WTC11 (cell line): ENCODE measurements at regions not wholly inside any gene's neighbourhood (a gene's known extent, or its start where the extent isn't known, plus 50 kb on each side); places are given as distances from the start of the nearest gene placed in this dataset.

ENCODE experiments used
- ATAC-seq: fragments of 200-7000 bp; cut with Tn5 transposase; 2 replicates; pipeline ENCODE4 v1.10.0; 2021; ENCODE audit warnings: mild to moderate bottlenecking, moderate library complexity
- CTCF ChIA-PET: fragments of 300-600 bp; sonication (Branson Sonifier 250); formaldehyde crosslinking; loops from one replicate; lab custom pipeline; 2021; ENCODE audit warnings: antibody characterized with exemption; lab: Charles Lee
- POLR2A ChIA-PET: fragments of 350-600 bp; sonication (Branson Sonifier 250); formaldehyde crosslinking; loops from one replicate; lab custom pipeline; 2021; ENCODE audit warnings: antibody characterized with exemption; lab: Charles Lee
- DNase-seq: peaks from one replicate; pipeline ENCODE4 v3.0.0; 2021; ENCODE audit warnings: low spot score
- H3K27ac Mint-ChIP-seq: 2 replicates; pipeline ENCODE4 v1.8.0; 2021; ENCODE audit warnings: mixed read lengths
- H3K27me3 Mint-ChIP-seq: 2 replicates; pipeline ENCODE4 v1.8.0; 2021; ENCODE audit warnings: low read depth, mild to moderate bottlenecking, moderate library complexity, mixed read lengths
- H3K36me3 Mint-ChIP-seq: 2 replicates; pipeline ENCODE4 v1.8.0; 2021; ENCODE audit warnings: mixed read lengths
- H3K4me1 Mint-ChIP-seq: 2 replicates; pipeline ENCODE4 v1.8.0; 2022; ENCODE audit warnings: mixed read lengths
- H3K4me3 Mint-ChIP-seq: 2 replicates; pipeline ENCODE4 v1.8.0; 2021; ENCODE audit warnings: mild to moderate bottlenecking, moderate library complexity, mixed read lengths
- H3K9me3 Mint-ChIP-seq: 2 replicates; pipeline ENCODE4 v1.8.0; 2021; ENCODE audit warnings: mixed read lengths
- AR ChIP-seq: fragments of 250-450 bp; sonication (Bioruptor Pico); IDR thresholded peaks from 2 replicates; pipeline ENCODE4 v1.9.0; 2021; ENCODE audit warnings: mild to moderate bottlenecking
- ATF6 ChIP-seq: sonication (generic); formaldehyde crosslinking; IDR thresholded peaks from 2 replicates; pipeline ENCODE4 v1.8.1; 2023; ENCODE audit warnings: mild to moderate bottlenecking, missing genetic modification reagents
- CREB1 ChIP-seq: sonication (generic); formaldehyde crosslinking; IDR thresholded peaks from 2 replicates; pipeline ENCODE4 v1.8.0; 2023; ENCODE audit warnings: mild to moderate bottlenecking, missing genetic modification reagents
- CTCF ChIP-seq: fragments of 200-600 bp; IDR thresholded peaks from 2 replicates; pipeline ENCODE4 v1.8.0; 2022; ENCODE audit warnings: antibody characterized with exemption
- E2F4 ChIP-seq: sonication (generic); formaldehyde crosslinking; IDR thresholded peaks from 2 replicates; pipeline ENCODE4 v1.8.1; 2022; ENCODE audit warnings: low read depth, mild to moderate bottlenecking, moderate library complexity, missing genetic modification reagents, borderline replicate concordance
- FOXJ3 ChIP-seq: sonication (generic); formaldehyde crosslinking; IDR thresholded peaks from 2 replicates; pipeline ENCODE4 v1.9.0; 2021; ENCODE audit warnings: missing genetic modification reagents, mild to moderate bottlenecking, borderline replicate concordance
- FOXP1 ChIP-seq: sonication (generic); formaldehyde crosslinking; IDR thresholded peaks from 2 replicates; pipeline ENCODE4 v1.8.0; 2022; ENCODE audit warnings: missing genetic modification reagents, mild to moderate bottlenecking, moderate library complexity, borderline replicate concordance
- IRF1 ChIP-seq: sonication (generic); formaldehyde crosslinking; IDR thresholded peaks from 2 replicates; pipeline ENCODE4 v1.8.0; 2023; ENCODE audit warnings: missing genetic modification reagents
- IRF2 ChIP-seq: sonication (generic); formaldehyde crosslinking; IDR thresholded peaks from 2 replicates; pipeline ENCODE4 v1.8.0; 2022; ENCODE audit warnings: low read depth, missing genetic modification reagents, borderline replicate concordance
- JUN ChIP-seq: sonication (generic); formaldehyde crosslinking; IDR thresholded peaks from 2 replicates; pipeline ENCODE4 v1.8.0; 2023; ENCODE audit warnings: mild to moderate bottlenecking, missing genetic modification reagents
- KAT7 ChIP-seq: sonication (generic); formaldehyde crosslinking; IDR thresholded peaks from 2 replicates; pipeline ENCODE4 v1.8.1; 2023; ENCODE audit warnings: missing genetic modification reagents, mild to moderate bottlenecking, borderline replicate concordance
- NFYB ChIP-seq: sonication (generic); formaldehyde crosslinking; conservative IDR thresholded peaks from 2 replicates; pipeline ENCODE4 v1.8.0; 2022; ENCODE audit warnings: low read depth, missing genetic modification reagents
- NR3C1 ChIP-seq: sonication (generic); formaldehyde crosslinking; conservative IDR thresholded peaks from 2 replicates; pipeline ENCODE4 v1.8.1; 2023; ENCODE audit warnings: low read depth, mild to moderate bottlenecking, missing genetic modification reagents
- PRDM15 ChIP-seq: sonication (generic); formaldehyde crosslinking; IDR thresholded peaks from 2 replicates; pipeline ENCODE4 v1.8.0; 2022; ENCODE audit warnings: missing genetic modification reagents
- SMAD3 ChIP-seq: sonication (generic); formaldehyde crosslinking; IDR thresholded peaks from 2 replicates; pipeline ENCODE4 v1.8.0; 2022; ENCODE audit warnings: missing genetic modification reagents, mild to moderate bottlenecking, borderline replicate concordance
- ZNF281 ChIP-seq: sonication (generic); formaldehyde crosslinking; IDR thresholded peaks from 2 replicates; pipeline ENCODE4 v1.8.0; 2023; ENCODE audit warnings: mild to moderate bottlenecking, missing genetic modification reagents
- ZNF416 ChIP-seq: fragments of 250-450 bp; sonication (Bioruptor Pico); IDR thresholded peaks from 2 replicates; pipeline ENCODE4 v1.9.0; 2021; ENCODE audit warnings: mild to moderate bottlenecking, inconsistent platforms
- ZNF512 ChIP-seq: sonication (generic); formaldehyde crosslinking; IDR thresholded peaks from 2 replicates; pipeline ENCODE4 v1.8.1; 2022; ENCODE audit warnings: missing genetic modification reagents, borderline replicate concordance
- ZNF671 ChIP-seq: fragments of 250-450 bp; sonication (Bioruptor Pico); IDR thresholded peaks from 2 replicates; pipeline ENCODE4 v1.8.0; 2021; ENCODE audit warnings: mild to moderate bottlenecking

GRCh38 chr6:153843420-153843819, 195.6 kb upstream of the OPRM1 start:
- no peak overlapping the region for H3K27ac Mint-ChIP-seq
- ChIA-PET POLR2A (no interaction called here), CTCF (no interaction called here)
- no peaks in the 10 kb centered on the region for H3K27me3 Mint-ChIP-seq
- no peak for ATAC-seq
- peaks cover 5% of the 10 kb centered on the region for H3K9me3 Mint-ChIP-seq
- H3K36me3 Mint-ChIP-seq = 0 out of 2 replicates have a peak, but pooled peaks cover 3% of the 10 kb centered on the region
- peaks cover 52% of the 10 kb centered on the region for H3K4me1 Mint-ChIP-seq
- no peak overlapping the region for H3K4me3 Mint-ChIP-seq
- no peak for TF ChIP-seq ZNF671 (CRISPR knock-in tag)
- TF ChIP-seq ZNF416 (CRISPR knock-in tag) = no peak
- TF ChIP-seq SMAD3 = no peak
- TF ChIP-seq CREB1 = no peak
- no peak for TF ChIP-seq ATF6 (CRISPR knock-in tag)
- no peak for TF ChIP-seq FOXJ3
- no peak for TF ChIP-seq E2F4 (CRISPR knock-in tag)
- TF ChIP-seq ZNF512 (CRISPR knock-in tag) = no peak
- TF ChIP-seq FOXP1 (CRISPR knock-in tag) = no peak
- no peak for TF ChIP-seq NFYB (CRISPR knock-in tag)
- no peak for TF ChIP-seq IRF1 (CRISPR knock-in tag)
- TF ChIP-seq KAT7 (CRISPR knock-in tag) = no peak
- no peak for TF ChIP-seq PRDM15 (CRISPR knock-in tag)
- no peak for TF ChIP-seq NR3C1 (CRISPR knock-in tag)
- TF ChIP-seq AR (CRISPR knock-in tag) = no peak
- no peak for TF ChIP-seq CTCF
- no peak for TF ChIP-seq ZNF281
- no peak for TF ChIP-seq IRF2 (CRISPR knock-in tag)
- no peak for TF ChIP-seq JUN (CRISPR knock-in tag)
- no peak for DNase-seq
